ENCODE measurements at regions not wholly inside any gene's neighbourhood (a gene's known extent, or its start where the extent isn't known, plus 50 kb on each side); places are given as distances from the start of the nearest gene placed in this dataset.

GRCh38 chr2:21646345-21646744, 522.6 kb downstream of the TDRD15 start:
- no peak for DNase-seq
- H3K36me3 ChIP-seq: no peaks in the 10 kb centered on the region
- intact Hi-C loops (cut with DNase I): no loop called here
- H3K27me3 ChIP-seq: no peaks in the 10 kb centered on the region
- H3K9me3 ChIP-seq: no peaks in the 10 kb centered on the region
- no peak overlapping the region for H3K9ac ChIP-seq (ENCODE audit: low read depth in 2 of 2, low read length in 2 of 2)
- TF ChIP-seq CTCF (IDR thresholded peaks at IDR 0.05): no peak
- H3K4me3 ChIP-seq: no peak overlapping the region
- no peak overlapping the region for H3K27ac ChIP-seq
- no peaks in the 10 kb centered on the region for H3K4me1 ChIP-seq

- no peaks in the 10 kb centered on the region for H3K4me1 ChIP-seq
- no peak for TF ChIP-seq CTCF (IDR thresholded peaks at IDR 0.05)
- H3K9ac ChIP-seq (ENCODE audit: low read depth in 2 of 2, low read length in 2 of 2): no peak overlapping the region
- no peaks in the 10 kb centered on the region for H3K27me3 ChIP-seq
- intact Hi-C loops (cut with DNase I): no loop called here
- H3K9me3 ChIP-seq: no peaks in the 10 kb centered on the region
- no peak overlapping the region for H3K27ac ChIP-seq
- no peak for DNase-seq
- H3K4me3 ChIP-seq: no peak overlapping the region
- H3K36me3 ChIP-seq: no peaks in the 10 kb centered on the region
Measured at GRCh38 chr2:21650569-21650968, 526.8 kb downstream of the TDRD15 start.

- H3K27me3 ChIP-seq: no peaks in the 10 kb centered on the region
- no peaks in the 10 kb centered on the region for H3K9me3 ChIP-seq
- no peak overlapping the region for H3K9ac ChIP-seq (ENCODE audit: low read depth in 2 of 2, low read length in 2 of 2)
- H3K4me1 ChIP-seq: no peaks in the 10 kb centered on the region
- TF ChIP-seq CTCF (IDR thresholded peaks at IDR 0.05): no peak
- H3K36me3 ChIP-seq: no peaks in the 10 kb centered on the region
- intact Hi-C loops (cut with DNase I): no loop called here
- H3K4me3 ChIP-seq: no peak overlapping the region
- no peak for DNase-seq
- no peak overlapping the region for H3K27ac ChIP-seq
Measured at GRCh38 chr2:21655136-21655535, 531.4 kb downstream of the TDRD15 start.

GRCh38 chr2:21656330-21657075, 532.7 kb downstream of the TDRD15 start:
- intact Hi-C loops (cut with DNase I): no loop called here
- no peak for TF ChIP-seq CTCF (IDR thresholded peaks at IDR 0.05)

GRCh38 chr2:21657445-21657844, 533.7 kb downstream of the TDRD15 start:
- no peak overlapping the region for H3K4me3 ChIP-seq
- H3K4me1 ChIP-seq: no peaks in the 10 kb centered on the region
- no peak overlapping the region for H3K27ac ChIP-seq
- DNase-seq: no peak
- H3K27me3 ChIP-seq: no peaks in the 10 kb centered on the region
- TF ChIP-seq CTCF (IDR thresholded peaks at IDR 0.05): no peak
- no peak overlapping the region for H3K9ac ChIP-seq (ENCODE audit: low read depth in 2 of 2, low read length in 2 of 2)
- intact Hi-C loops (cut with DNase I): no loop called here
- H3K36me3 ChIP-seq: no peaks in the 10 kb centered on the region
- H3K9me3 ChIP-seq: no peaks in the 10 kb centered on the region

More at GRCh38 chr2:21656330-21657075, 532.7 kb downstream of the TDRD15 start:
- H3K36me3 ChIP-seq: no peaks in the 10 kb centered on the region
- no peaks in the 10 kb centered on the region for H3K4me1 ChIP-seq
- no peak overlapping the region for H3K4me3 ChIP-seq
- H3K27ac ChIP-seq: no peak overlapping the region
- no peaks in the 10 kb centered on the region for H3K27me3 ChIP-seq
- no peak for DNase-seq
- no peak overlapping the region for H3K9ac ChIP-seq (ENCODE audit: low read depth in 2 of 2, low read length in 2 of 2)
- no peaks in the 10 kb centered on the region for H3K9me3 ChIP-seq

Measured in colonic mucosa (tissue), 4 donors.